HEK293T (cell line): ENCODE measurements at regions not wholly inside any gene's neighbourhood (a gene's known extent, or its start where the extent isn't known, plus 50 kb on each side); places are given as distances from the start of the nearest gene placed in this dataset.

Source experiments
- ARNT ChIP-seq: fragments of 450-650 bp; IDR thresholded peaks from 2 replicates; pipeline ENCODE4 v1.6.1; 2017; ENCODE audit warnings: mild to moderate bottlenecking
- BHLHE40 ChIP-seq: fragments of 450-650 bp; IDR thresholded peaks from 2 replicates; pipeline ENCODE4 v1.6.1; 2016; ENCODE audit warnings: mild to moderate bottlenecking, moderate library complexity, borderline replicate concordance
- CTBP1 ChIP-seq: fragments of 450-650 bp; IDR thresholded peaks from 2 replicates; pipeline ENCODE4 v1.6.1; 2016; ENCODE audit warnings: borderline replicate concordance
- ELF4 ChIP-seq: fragments of 450-650 bp; IDR thresholded peaks from 2 replicates; pipeline ENCODE4 v1.6.1; 2017; ENCODE audit warnings: antibody characterized with exemption
- FOXM1 ChIP-seq: fragments of 450-650 bp; IDR thresholded peaks from 2 replicates; pipeline ENCODE4 v1.6.1; 2017; ENCODE audit warnings: mild to moderate bottlenecking, borderline replicate concordance
- L3MBTL2 ChIP-seq: fragments of 450-650 bp; conservative IDR thresholded peaks from 2 replicates; pipeline ENCODE4 v1.6.1; 2016; ENCODE audit warnings: mild to moderate bottlenecking
- NFRKB ChIP-seq: fragments of 450-650 bp; IDR thresholded peaks from 2 replicates; pipeline ENCODE4 v1.6.1; 2016; ENCODE audit warnings: mild to moderate bottlenecking, moderate library complexity
- SP1 ChIP-seq: fragments of 450-650 bp; IDR thresholded peaks from 2 replicates; pipeline ENCODE4 v1.6.1; 2017
- TARDBP ChIP-seq: fragments of 450-650 bp; IDR thresholded peaks from 2 replicates; pipeline ENCODE4 v1.6.1; 2016

GRCh38 chr9:80097476-80097875, 525.7 kb downstream of the TLE4 start:
- no peak for TF ChIP-seq CTBP1
- no peak for TF ChIP-seq FOXM1
- TF ChIP-seq BHLHE40, result no peak
- TF ChIP-seq SP1, result no peak
- TF ChIP-seq TARDBP, result no peak
- TF ChIP-seq NFRKB, result no peak
- no peak for TF ChIP-seq ARNT
- TF ChIP-seq L3MBTL2, result no peak
- TF ChIP-seq ELF4, result no peak
